ENCODE measurements at regions not wholly inside any gene's neighbourhood (a gene's known extent, or its start where the extent isn't known, plus 50 kb on each side); places are given as distances from the start of the nearest gene placed in this dataset.

DNA sequence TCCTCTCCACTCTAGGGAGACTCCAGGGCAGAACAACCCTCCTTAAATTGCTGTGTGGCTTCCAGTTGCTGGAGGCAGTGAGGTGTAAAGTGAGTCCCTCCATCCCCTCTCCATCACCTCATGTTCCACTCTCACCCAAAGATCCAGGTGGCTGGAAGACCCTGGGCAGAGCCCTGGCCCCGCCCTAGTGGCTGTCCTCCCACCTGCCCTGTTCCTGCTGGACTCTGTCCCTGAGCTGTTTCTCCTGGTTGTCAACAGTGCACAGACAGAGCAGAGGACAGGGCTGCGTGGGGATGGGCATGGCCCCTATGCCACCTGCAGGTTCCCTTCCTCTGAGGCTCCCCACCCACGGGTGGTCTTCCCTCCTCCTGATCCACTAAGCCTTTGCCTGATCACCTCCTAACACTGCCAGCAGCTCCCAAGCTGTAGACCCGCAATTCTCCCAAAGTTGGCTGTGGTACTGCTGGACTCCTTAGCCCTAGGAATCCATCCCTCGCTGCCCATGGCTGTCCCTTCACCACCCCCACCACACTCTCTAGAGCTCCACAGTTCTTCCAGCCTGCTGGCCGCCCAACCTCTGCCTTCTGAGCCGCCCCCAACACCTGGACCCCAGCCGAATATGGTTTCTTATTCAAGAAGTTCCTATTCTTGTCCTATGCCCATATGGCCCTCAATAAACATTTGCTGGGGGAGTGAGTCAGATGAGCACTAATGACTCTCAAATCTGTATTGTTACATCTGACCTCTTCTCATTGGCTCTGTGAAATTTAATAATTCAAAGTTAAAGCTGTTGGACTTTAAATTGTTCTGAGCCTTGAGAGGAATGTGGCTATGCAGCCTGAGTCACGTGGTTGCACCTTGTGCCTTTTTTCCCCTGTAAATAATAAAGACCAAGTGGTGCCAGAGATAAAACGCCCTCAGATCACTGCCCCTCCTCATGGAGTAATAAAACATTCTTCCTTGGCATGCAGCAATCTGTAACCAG lies 260.0 kb upstream of the HS6ST1 start:
- TF ChIP-seq ZFP36 (IDR thresholded peaks at IDR 0.05; ENCODE audit: borderline replicate concordance, low read depth, low read length, partially characterized antibody) (no peak), SP2 (CRISPR knock-in tag; IDR thresholded peaks at IDR 0.05) (no peak)
